ENCODE measurements at regions not wholly inside any gene's neighbourhood (a gene's known extent, or its start where the extent isn't known, plus 50 kb on each side); places are given as distances from the start of the nearest gene placed in this dataset.

DNA sequence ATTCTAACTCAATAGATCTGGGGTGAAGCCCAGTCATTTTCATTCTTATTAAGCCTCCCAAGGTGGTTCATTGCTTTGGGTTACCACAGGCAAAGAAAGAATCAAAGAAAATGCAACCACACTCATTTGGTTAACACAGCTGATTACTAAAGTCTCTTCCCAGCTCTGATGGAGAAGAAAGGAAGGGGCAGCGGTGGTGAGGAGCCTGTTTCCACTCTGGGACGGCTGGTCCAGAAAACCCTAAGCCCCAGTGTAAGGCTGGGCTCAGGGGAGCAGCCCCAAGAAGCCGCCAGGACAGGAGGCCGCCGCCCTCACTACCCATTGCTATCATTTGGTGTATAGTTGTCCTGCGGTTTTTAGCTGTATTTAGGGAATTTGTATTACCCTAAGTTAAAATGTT lies 226.9 kb downstream of the CD83 start:
- no peaks in the 10 kb centered on the region for H3K36me3 Mint-ChIP-seq (ENCODE audit: unreplicated experiment)
- H3K9me3 Mint-ChIP-seq (ENCODE audit: unreplicated experiment), result no peaks in the 10 kb centered on the region
- DNase-seq, result no peak
- TF ChIP-seq, protein P1, sequence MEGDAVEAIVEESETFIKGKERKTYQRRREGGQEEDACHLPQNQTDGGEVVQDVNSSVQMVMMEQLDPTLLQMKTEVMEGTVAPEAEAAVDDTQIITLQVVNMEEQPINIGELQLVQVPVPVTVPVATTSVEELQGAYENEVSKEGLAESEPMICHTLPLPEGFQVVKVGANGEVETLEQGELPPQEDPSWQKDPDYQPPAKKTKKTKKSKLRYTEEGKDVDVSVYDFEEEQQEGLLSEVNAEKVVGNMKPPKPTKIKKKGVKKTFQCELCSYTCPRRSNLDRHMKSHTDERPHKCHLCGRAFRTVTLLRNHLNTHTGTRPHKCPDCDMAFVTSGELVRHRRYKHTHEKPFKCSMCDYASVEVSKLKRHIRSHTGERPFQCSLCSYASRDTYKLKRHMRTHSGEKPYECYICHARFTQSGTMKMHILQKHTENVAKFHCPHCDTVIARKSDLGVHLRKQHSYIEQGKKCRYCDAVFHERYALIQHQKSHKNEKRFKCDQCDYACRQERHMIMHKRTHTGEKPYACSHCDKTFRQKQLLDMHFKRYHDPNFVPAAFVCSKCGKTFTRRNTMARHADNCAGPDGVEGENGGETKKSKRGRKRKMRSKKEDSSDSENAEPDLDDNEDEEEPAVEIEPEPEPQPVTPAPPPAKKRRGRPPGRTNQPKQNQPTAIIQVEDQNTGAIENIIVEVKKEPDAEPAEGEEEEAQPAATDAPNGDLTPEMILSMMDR (IDR thresholded peaks at IDR 0.05; ENCODE audit: partially characterized antibody, unreplicated experiment), result no peak
- no peak overlapping the region for H3K27ac Mint-ChIP-seq (ENCODE audit: unreplicated experiment)
- no peak overlapping the region for H3K4me3 Mint-ChIP-seq (ENCODE audit: unreplicated experiment)
- no peaks in the 10 kb centered on the region for H3K4me1 Mint-ChIP-seq (ENCODE audit: low read depth, unreplicated experiment)
- H3K27me3 Mint-ChIP-seq (ENCODE audit: unreplicated experiment), result peaks cover 6% of the 10 kb centered on the region

DNA sequence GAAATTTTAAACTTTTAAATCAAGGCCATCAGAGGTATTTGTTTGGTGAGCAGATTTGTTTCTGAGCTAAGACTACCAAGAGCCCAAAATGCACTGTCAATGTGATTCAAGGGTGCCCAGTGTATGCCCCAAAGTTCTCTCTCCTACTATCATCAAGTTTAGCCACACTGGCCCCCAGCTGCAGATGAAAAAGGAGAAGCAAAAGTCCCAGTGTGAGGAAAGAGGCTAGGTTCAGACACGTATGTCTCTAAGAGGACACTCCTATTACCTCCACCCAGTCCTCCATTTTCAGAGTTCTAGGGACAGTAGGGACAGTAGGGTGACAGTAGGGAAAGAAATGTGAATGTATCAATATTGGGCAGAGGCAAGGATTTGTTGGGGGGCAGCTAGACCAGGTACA lies 230.8 kb downstream of the CD83 start:
- Mint-ChIP-seq H3K4me1 (ENCODE audit: low read depth, unreplicated experiment) (no peaks in the 10 kb centered on the region), H3K9me3 (ENCODE audit: unreplicated experiment) (no peaks in the 10 kb centered on the region), H3K27ac (ENCODE audit: unreplicated experiment) (no peak overlapping the region), H3K36me3 (ENCODE audit: unreplicated experiment) (no peaks in the 10 kb centered on the region), H3K4me3 (ENCODE audit: unreplicated experiment) (no peak overlapping the region), H3K27me3 (ENCODE audit: unreplicated experiment) (peaks cover 6% of the 10 kb centered on the region)
- TF ChIP-seq, protein P1 (IDR thresholded peaks at IDR 0.05; ENCODE audit: partially characterized antibody, unreplicated experiment), result no peak
- DNase-seq, result no peak

DNA sequence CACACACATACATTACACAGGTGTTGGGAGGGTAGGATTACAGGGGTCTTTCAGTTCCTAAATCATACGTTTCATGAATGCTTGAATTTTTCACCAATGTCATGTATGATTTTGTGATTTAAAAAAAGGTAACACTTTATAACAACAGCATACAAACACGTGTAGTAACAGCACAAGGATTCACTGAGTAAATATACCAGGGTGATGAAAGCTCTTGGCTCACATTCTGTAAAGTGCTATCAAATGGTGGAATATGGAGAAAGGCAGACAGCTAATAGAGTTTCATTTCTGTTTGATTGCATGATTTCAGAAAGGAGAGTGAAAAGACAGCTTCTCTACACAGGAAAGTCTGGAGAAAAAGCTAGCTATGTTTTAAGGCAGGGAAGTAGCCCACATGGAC lies 231.9 kb downstream of the CD83 start:
- DNase-seq, result no peak
- TF ChIP-seq, protein P1 (IDR thresholded peaks at IDR 0.05; ENCODE audit: partially characterized antibody, unreplicated experiment), result no peak
- Mint-ChIP-seq H3K27ac (ENCODE audit: unreplicated experiment) (no peak overlapping the region), H3K27me3 (ENCODE audit: unreplicated experiment) (peaks cover 6% of the 10 kb centered on the region), H3K9me3 (ENCODE audit: unreplicated experiment) (no peaks in the 10 kb centered on the region), H3K36me3 (ENCODE audit: unreplicated experiment) (no peaks in the 10 kb centered on the region), H3K4me3 (ENCODE audit: unreplicated experiment) (no peak overlapping the region), H3K4me1 (ENCODE audit: low read depth, unreplicated experiment) (no peaks in the 10 kb centered on the region)

DNA sequence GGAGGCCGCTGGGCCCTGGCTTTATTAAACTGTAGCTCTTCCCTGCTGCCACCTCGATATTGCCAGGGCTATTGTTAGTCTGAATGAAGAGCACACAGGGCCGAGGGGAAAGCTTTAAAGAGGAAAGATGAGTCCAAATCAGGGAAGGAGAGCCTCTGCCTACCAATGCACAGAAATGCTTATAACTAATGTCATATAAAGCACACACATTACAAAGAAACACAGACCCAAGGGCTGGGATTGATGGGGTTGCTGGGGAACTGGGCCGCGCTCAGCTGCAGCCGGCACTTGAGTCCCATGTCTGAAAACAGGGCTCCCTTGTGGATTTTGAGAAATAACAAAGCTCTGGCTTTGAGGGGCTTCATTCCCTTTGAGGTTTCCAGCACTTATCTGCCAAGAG lies 232.6 kb downstream of the CD83 start:
- H3K9me3 Mint-ChIP-seq (ENCODE audit: unreplicated experiment), result no peaks in the 10 kb centered on the region
- TF ChIP-seq, protein P1 (IDR thresholded peaks at IDR 0.05; ENCODE audit: partially characterized antibody, unreplicated experiment), result no peak
- peaks cover 8% of the 10 kb centered on the region for H3K27me3 Mint-ChIP-seq (ENCODE audit: unreplicated experiment)
- H3K4me3 Mint-ChIP-seq (ENCODE audit: unreplicated experiment), result no peak overlapping the region
- H3K4me1 Mint-ChIP-seq (ENCODE audit: low read depth, unreplicated experiment), result no peaks in the 10 kb centered on the region
- H3K27ac Mint-ChIP-seq (ENCODE audit: unreplicated experiment), result no peak overlapping the region
- no peak for DNase-seq
- H3K36me3 Mint-ChIP-seq (ENCODE audit: unreplicated experiment), result no peaks in the 10 kb centered on the region

DNA sequence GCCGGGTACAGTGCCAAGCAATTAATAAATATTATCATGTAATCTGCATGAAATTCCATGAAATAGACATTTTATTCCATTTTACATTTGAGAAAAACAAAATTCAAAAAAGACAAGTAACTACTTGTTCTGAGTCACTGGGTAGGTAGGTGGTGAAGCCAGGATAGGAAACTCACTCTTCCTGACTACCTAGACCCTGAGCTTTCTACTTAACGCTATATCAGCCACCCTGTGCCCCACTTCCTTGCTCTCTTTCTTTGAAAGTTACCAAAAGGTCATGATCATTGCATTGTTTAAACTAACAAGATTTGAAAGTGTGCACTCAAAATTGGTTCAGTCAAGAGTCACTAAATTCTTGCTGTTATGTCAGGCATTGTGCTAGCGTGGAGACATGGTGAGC lies 235.7 kb downstream of the CD83 start:
- Mint-ChIP-seq H3K36me3 (ENCODE audit: unreplicated experiment) (no peaks in the 10 kb centered on the region), H3K4me3 (ENCODE audit: unreplicated experiment) (no peak overlapping the region), H3K4me1 (ENCODE audit: low read depth, unreplicated experiment) (no peaks in the 10 kb centered on the region), H3K27me3 (ENCODE audit: unreplicated experiment) (peaks cover 2% of the 10 kb centered on the region), H3K9me3 (ENCODE audit: unreplicated experiment) (no peaks in the 10 kb centered on the region), H3K27ac (ENCODE audit: unreplicated experiment) (no peak overlapping the region)
- no peak for DNase-seq
- TF ChIP-seq, protein P1 (IDR thresholded peaks at IDR 0.05; ENCODE audit: partially characterized antibody, unreplicated experiment), result no peak

Measured in glutamatergic neuron (in vitro differentiated cells).